Thyroid gland (tissue), 4 donors: ENCODE measurements at regions not wholly inside any gene's neighbourhood (a gene's known extent, or its start where the extent isn't known, plus 50 kb on each side); places are given as distances from the start of the nearest gene placed in this dataset.

Experiments used
- CTCF ChIP-seq, 6 experiments: fragments of 200-600 bp in 3 of 6; fragments of 450-650 bp in 3 of 6; sonication (generic) in 3 of 6; IDR thresholded peaks; one replicate each; pipeline ENCODE4 v1.5.1; 2016 to 2019; ENCODE audit warnings: antibody characterized with exemption in 6 of 6, mild to moderate bottlenecking in 2 of 6, inconsistent platforms in 1 of 6, moderate library complexity in 1 of 6
- POLR2A ChIP-seq, 2 donors: fragments of 450-650 bp; IDR thresholded peaks; one replicate each; pipeline ENCODE4 v1.6.1; 2017; ENCODE audit warnings: antibody characterized with exemption in 2 of 2, mild to moderate bottlenecking in 2 of 2, moderate library complexity in 1 of 2

- no peak for TF ChIP-seq CTCF (IDR thresholded peaks at IDR 0.05)
- TF ChIP-seq POLR2A (IDR thresholded peaks at IDR 0.05): no peak
These were observed 122.4 kb downstream of the TOMM20 start for GRCh38 chr1:235006132-235006721.
